GM12878 (cell line): ENCODE measurements at regions not wholly inside any gene's neighbourhood (a gene's known extent, or its start where the extent isn't known, plus 50 kb on each side); places are given as distances from the start of the nearest gene placed in this dataset.

Experiments used
- ATAC-seq: fragments of 200-7000 bp; cut with Tn5 transposase; 3 replicates; pipeline ENCODE4 v1.9.1; 2020; ENCODE audit warnings: mild to moderate bottlenecking, moderate library complexity
- BruUV-seq: library from RNA; stranded (reverse); fragments of 400-500 nt; replicated peaks from 2 replicates; lab custom pipeline; 2021; lab: Mats Ljungman, UMichigan
- CTCF ChIA-PET: fragments of 300-600 bp; sonication (Branson Sonifier 250); formaldehyde crosslinking; extraction: SDS; loops from one replicate; lab custom pipeline; 2021; ENCODE audit warnings: inconsistent platforms; lab: Yijun Ruan, JAX
- POLR2A ChIA-PET: fragments of 350-600 bp; formaldehyde crosslinking; extraction: SDS; loops from one replicate; lab custom pipeline; 2021; ENCODE audit warnings: inconsistent platforms; lab: Charles Lee
- RAD21 ChIA-PET: fragments of 300-600 bp; sonication (Branson Sonifier 250); formaldehyde crosslinking; loops from one replicate; lab custom pipeline; 2023; ENCODE audit warnings: antibody characterized with exemption; ENCODE audit not compliant: unreplicated experiment; lab: Charles Lee
- SMC1A ChIA-PET: fragments of 300-600 bp; sonication (Branson Sonifier 250); formaldehyde crosslinking; loops from one replicate; lab custom pipeline; 2023; ENCODE audit not compliant: unreplicated experiment, uncharacterized antibody; lab: Charles Lee
- DNase-seq: peaks from one replicate; pipeline ENCODE4 v3.0.0-alpha.2; 2011; ENCODE audit warnings: low read depth, low spot score
- FAIRE-seq: peaks from 3 replicates; lab custom pipeline; 2011; peaks lifted over from hg19 to GRCh38; lab: Jason Lieb, UNC
- H2AFZ ChIP-seq: 2 replicates; pipeline ENCODE4 v1.6.0; 2011; ENCODE audit warnings: low read depth, low read length, control low read depth; ENCODE audit not compliant: control insufficient read depth
- H3K27ac ChIP-seq: 2 replicates; pipeline ENCODE4 v1.5.1; 2011; ENCODE audit warnings: control low read depth; ENCODE audit not compliant: control insufficient read depth, insufficient read depth
- H3K27me3 ChIP-seq, 2 experiments: replicated peaks in 1 of 2; 2 replicates each; pipeline versions ENCODE4 v1.6.0 to v1.6.1; 2011; ENCODE audit warnings: low read length in 1 of 2; ENCODE audit not compliant: control insufficient read depth in 2 of 2, insufficient read depth in 2 of 2
- H3K36me3 ChIP-seq, 2 experiments: 2 replicates each; pipeline ENCODE4 v1.5.1; 2011; ENCODE audit warnings: low read length in 1 of 2; ENCODE audit not compliant: control insufficient read depth in 2 of 2, insufficient read depth in 2 of 2
- H3K4me1 ChIP-seq: 2 replicates; pipeline ENCODE4 v1.6.1; 2011; ENCODE audit warnings: mild to moderate bottlenecking, low read length, moderate library complexity, mixed read lengths; ENCODE audit not compliant: control insufficient read depth, insufficient read depth
- H3K4me2 ChIP-seq: 2 replicates; pipeline ENCODE4 v1.6.0; 2011; ENCODE audit warnings: control low read depth; ENCODE audit not compliant: control insufficient read depth, insufficient read depth
- H3K4me3 ChIP-seq: fragments of 200-600 bp; sonication (generic); 2 replicates; pipeline ENCODE4 v1.5.1; 2016
- H3K79me2 ChIP-seq: 2 replicates; pipeline ENCODE4 v1.6.0; 2011; ENCODE audit warnings: low read length; ENCODE audit not compliant: control insufficient read depth, insufficient read depth
- H3K9ac ChIP-seq: 2 replicates; pipeline ENCODE4 v1.8.0; 2011; ENCODE audit warnings: low read length, control low read depth, mixed read lengths; ENCODE audit not compliant: control insufficient read depth, insufficient read depth
- H3K9me3 ChIP-seq: replicated peaks from 3 replicates; pipeline ENCODE4 v1.5.1; 2011; ENCODE audit warnings: mild to moderate bottlenecking, low read length; ENCODE audit not compliant: control insufficient read depth, insufficient read depth
- H4K20me1 ChIP-seq: 2 replicates; pipeline ENCODE4 v1.6.0; 2011; ENCODE audit not compliant: control insufficient read depth, insufficient read depth
- CBX3 ChIP-seq: fragments of 200-600 bp; sonication (generic); IDR thresholded peaks from 2 replicates; pipeline ENCODE4 v1.6.1; 2016; ENCODE audit warnings: low read depth, borderline replicate concordance
- FOXM1 ChIP-seq: IDR thresholded peaks from 2 replicates; pipeline ENCODE4 v1.6.1; 2012; ENCODE audit warnings: low read depth, mild to moderate bottlenecking, inconsistent platforms, low read length, moderate library complexity
- GABPA ChIP-seq: IDR thresholded peaks from 2 replicates; pipeline ENCODE4 v1.6.1; 2014; ENCODE audit warnings: antibody characterized with exemption, low read depth, mild to moderate bottlenecking, inconsistent platforms
- NBN ChIP-seq: fragments of 450-650 bp; IDR thresholded peaks from 2 replicates; pipeline ENCODE4 v1.6.1; 2016
- PKNOX1 ChIP-seq: fragments of 450-650 bp; IDR thresholded peaks from 2 replicates; pipeline ENCODE4 v1.6.1; 2016; ENCODE audit warnings: mild to moderate bottlenecking
- RBBP5 ChIP-seq: fragments of 200-600 bp; sonication (generic); conservative IDR thresholded peaks from 2 replicates; pipeline ENCODE4 v1.6.1; 2016
- RCOR1 ChIP-seq: conservative IDR thresholded peaks from 2 replicates; pipeline ENCODE4 v1.6.1; 2012; ENCODE audit warnings: low read depth, low read length, improper control_type of control experiment
- RELB ChIP-seq: fragments of 450-650 bp; IDR thresholded peaks from 2 replicates; pipeline ENCODE4 v1.6.1; 2017; ENCODE audit warnings: low read depth, mild to moderate bottlenecking, moderate library complexity
- SMC3 ChIP-seq: IDR thresholded peaks from 2 replicates; pipeline ENCODE4 v1.6.1; 2011; ENCODE audit warnings: low read length, improper control_type of control experiment, borderline replicate concordance
- SP1 ChIP-seq: IDR thresholded peaks from one replicate; pipeline ENCODE4 v1.6.1; 2011; ENCODE audit warnings: low read depth, low read length
- TCF3 ChIP-seq: IDR thresholded peaks from 2 replicates; pipeline ENCODE4 v1.6.1; 2012; ENCODE audit warnings: low read depth, mild to moderate bottlenecking, low read length, borderline replicate concordance; ENCODE audit not compliant: insufficient read depth
- USF1 ChIP-seq: IDR thresholded peaks from 2 replicates; pipeline ENCODE4 v1.6.1; 2011; ENCODE audit warnings: borderline replicate concordance, low read depth, mild to moderate bottlenecking, moderate library complexity, mixed read lengths, low read length; ENCODE audit not compliant: insufficient read depth; ENCODE audit errors: extremely low read length
- ZBTB40 ChIP-seq: fragments of 450-650 bp; IDR thresholded peaks from 2 replicates; pipeline ENCODE4 v1.6.1; 2016; ENCODE audit warnings: mild to moderate bottlenecking, moderate library complexity, borderline replicate concordance
- WGBS: methylation state at CpG from one replicate; pipeline ENCODE4 v1.1.6; 2016; ENCODE audit warnings: low lambda C conversion rate; ENCODE audit not compliant: insufficient replicate concordance, insufficient coverage; ENCODE audit errors: missing lambda C conversion rate; 5-methylcytosine and 5-hydroxymethylcytosine counted together
- in situ Hi-C: fragments of 300-500 bp; cut with MboI; formaldehyde crosslinking; loops from 9 replicates; pipeline ENCODE4 v1.14.3; 2018; ENCODE audit warnings: mixed read lengths
- intact Hi-C: fragments of 100-400 bp; cut with micrococcal nuclease; formaldehyde crosslinking; loops from one replicate; pipeline ENCODE4 v1.14.2; 2022; ENCODE audit not compliant: unreplicated experiment

GRCh38 chr1:65694933-65695332 lies 97.8 kb upstream of the PDE4B start:
- POLR2A ChIA-PET, result no interaction called here
- no peaks in the 10 kb centered on the region for H3K79me2 ChIP-seq
- H3K9ac ChIP-seq, result no peak overlapping the region
- DNase-seq (no peak), FAIRE-seq (no peak), ATAC-seq (no peak)
- SMC1A ChIA-PET, result no interaction called here
- RAD21 ChIA-PET, result interaction anchor here (1.2 kb wide), 1 partner anchor 459 kb away, joined by 4 read pairs; no protein-coding TSS in a partner anchor
- H4K20me1 ChIP-seq, result no peaks in the 10 kb centered on the region
- no TSS peak for BruUV-seq
- H3K36me3 ChIP-seq, result no peaks in the 10 kb centered on the region
- H3K4me3 ChIP-seq, result no peak overlapping the region
- H3K4me2 ChIP-seq, result no peak overlapping the region
- no peak overlapping the region for H3K27ac ChIP-seq
- intact Hi-C loops (no loop called here), in situ Hi-C loops (no loop called here)
- no peak overlapping the region for H2AFZ ChIP-seq
- no peaks in the 10 kb centered on the region for H3K9me3 ChIP-seq
- CTCF ChIA-PET, result interaction anchor here (0.9 kb wide), 1 partner anchor 621 kb away, joined by 3 read pairs; no protein-coding TSS in a partner anchor
- 0 out of 4 replicates have a peak, but pooled peaks cover 0 to 3% of the 10 kb centered on the region in 2 experiments for H3K27me3 ChIP-seq
- WGBS, result 9% methylated on average over 2 of the region's 2 CpGs
- TF ChIP-seq SP1 (no peak), RELB (no peak), RCOR1 (no peak), SMC3 (no peak), FOXM1 (no peak), USF1 (no peak), ZBTB40 (no peak), CBX3 (no peak), GABPA (no peak), RBBP5 (no peak), NBN (no peak), TCF3 (no peak), PKNOX1 (no peak)
- no peaks in the 10 kb centered on the region for H3K4me1 ChIP-seq
